ENCODE measurements at regions not wholly inside any gene's neighbourhood (a gene's known extent, or its start where the extent isn't known, plus 50 kb on each side); places are given as distances from the start of the nearest gene placed in this dataset.

DNA sequence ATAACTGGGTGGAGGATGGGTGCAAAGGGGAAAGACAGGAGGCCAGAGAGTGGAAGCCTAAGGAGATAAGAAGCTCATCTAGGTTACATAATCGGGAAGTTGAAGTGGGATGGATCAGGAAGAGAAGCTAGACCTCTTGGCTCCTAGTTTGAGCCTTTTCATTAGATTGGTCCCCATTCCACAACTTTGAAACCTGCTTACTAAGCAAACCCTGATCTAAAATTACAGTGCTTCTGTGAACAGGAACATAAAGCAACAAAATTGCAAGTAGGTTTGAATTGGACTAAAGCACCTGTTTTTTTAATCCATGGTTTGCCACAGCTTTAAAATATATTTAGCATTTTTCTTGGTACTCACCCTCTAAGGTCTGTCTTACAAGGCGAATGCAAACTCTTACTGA lies 80.4 kb upstream of the EED start:
- TF ChIP-seq, protein P1, sequence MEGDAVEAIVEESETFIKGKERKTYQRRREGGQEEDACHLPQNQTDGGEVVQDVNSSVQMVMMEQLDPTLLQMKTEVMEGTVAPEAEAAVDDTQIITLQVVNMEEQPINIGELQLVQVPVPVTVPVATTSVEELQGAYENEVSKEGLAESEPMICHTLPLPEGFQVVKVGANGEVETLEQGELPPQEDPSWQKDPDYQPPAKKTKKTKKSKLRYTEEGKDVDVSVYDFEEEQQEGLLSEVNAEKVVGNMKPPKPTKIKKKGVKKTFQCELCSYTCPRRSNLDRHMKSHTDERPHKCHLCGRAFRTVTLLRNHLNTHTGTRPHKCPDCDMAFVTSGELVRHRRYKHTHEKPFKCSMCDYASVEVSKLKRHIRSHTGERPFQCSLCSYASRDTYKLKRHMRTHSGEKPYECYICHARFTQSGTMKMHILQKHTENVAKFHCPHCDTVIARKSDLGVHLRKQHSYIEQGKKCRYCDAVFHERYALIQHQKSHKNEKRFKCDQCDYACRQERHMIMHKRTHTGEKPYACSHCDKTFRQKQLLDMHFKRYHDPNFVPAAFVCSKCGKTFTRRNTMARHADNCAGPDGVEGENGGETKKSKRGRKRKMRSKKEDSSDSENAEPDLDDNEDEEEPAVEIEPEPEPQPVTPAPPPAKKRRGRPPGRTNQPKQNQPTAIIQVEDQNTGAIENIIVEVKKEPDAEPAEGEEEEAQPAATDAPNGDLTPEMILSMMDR (IDR thresholded peaks at IDR 0.05) = no peak
- no peak for TF ChIP-seq POLR2AphosphoS5 (IDR thresholded peaks at IDR 0.05)
- no peak for TF ChIP-seq POLR2A (IDR thresholded peaks at IDR 0.05)
- TF ChIP-seq EP300 (IDR thresholded peaks at IDR 0.05; ENCODE audit: low read depth) = no peak

Data from transverse colon (tissue), 4 donors.